Lower leg skin (tissue), 4 donors: ENCODE measurements at regions not wholly inside any gene's neighbourhood (a gene's known extent, or its start where the extent isn't known, plus 50 kb on each side); places are given as distances from the start of the nearest gene placed in this dataset.

Experiments used
- DNase-seq, 2 donors: peaks; one replicate each; pipeline ENCODE4 v3.0.0-alpha.2; 2019; ENCODE audit warnings: low spot score in 2 of 2
- H3K4me3 ChIP-seq: fragments of 200-600 bp; sonication (generic); 2 replicates; pipeline ENCODE4 v1.5.1; 2017; ENCODE audit warnings: mild to moderate bottlenecking, low read depth; ENCODE audit not compliant: poor library complexity, severe bottlenecking
- POLR2A ChIP-seq, 2 donors: fragments of 450-650 bp; IDR thresholded peaks; one replicate each; pipeline ENCODE4 v1.6.1; 2016 to 2017; ENCODE audit warnings: antibody characterized with exemption in 2 of 2, mild to moderate bottlenecking in 1 of 2, moderate library complexity in 1 of 2
- WGBS, 2 donors: methylation state at CpG; one replicate each; pipeline ENCODE4 v1.1.5; 2018; 5-methylcytosine and 5-hydroxymethylcytosine counted together
- intact Hi-C: fragments of 100-400 bp; cut with DNase I; formaldehyde crosslinking; loops from one replicate; pipeline ENCODE4 v1.15.0; 2023; ENCODE audit warnings: low total_unique reads
- TF ChIP-seq, protein P1 (sequence below), 3 donors: fragments of 450-650 bp; IDR thresholded peaks; one replicate each; pipeline ENCODE4 v1.5.1; 2016; ENCODE audit warnings: antibody characterized with exemption in 3 of 3, mild to moderate bottlenecking in 3 of 3, moderate library complexity in 2 of 3

DNA sequence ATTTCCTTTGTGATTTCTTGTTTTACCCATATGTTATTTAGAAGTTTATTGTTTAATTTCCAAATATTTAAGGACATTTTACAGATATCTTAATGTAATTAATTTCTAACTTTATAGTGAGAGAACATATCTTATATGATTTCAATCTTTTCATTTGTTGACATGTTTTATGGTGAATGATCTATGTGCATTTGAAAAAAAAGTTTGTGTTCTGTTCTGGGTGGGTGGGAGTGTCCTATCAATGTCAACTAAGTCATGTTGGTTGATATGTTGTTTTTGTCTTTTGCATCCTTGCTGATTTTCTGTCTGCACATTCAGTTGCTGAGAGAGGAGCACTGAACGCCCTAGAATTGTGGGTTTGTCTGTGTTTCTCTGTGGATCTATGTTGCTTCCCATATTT is 50.3 kb upstream of the CBFA2T3 start:
- H3K4me3 ChIP-seq = no peak overlapping the region
- no peak for DNase-seq
- intact Hi-C loops = no loop called here
- 75 to 81% methylated on average over 1 of the region's 1 CpG for WGBS, 2 donors
- TF ChIP-seq, protein P1, sequence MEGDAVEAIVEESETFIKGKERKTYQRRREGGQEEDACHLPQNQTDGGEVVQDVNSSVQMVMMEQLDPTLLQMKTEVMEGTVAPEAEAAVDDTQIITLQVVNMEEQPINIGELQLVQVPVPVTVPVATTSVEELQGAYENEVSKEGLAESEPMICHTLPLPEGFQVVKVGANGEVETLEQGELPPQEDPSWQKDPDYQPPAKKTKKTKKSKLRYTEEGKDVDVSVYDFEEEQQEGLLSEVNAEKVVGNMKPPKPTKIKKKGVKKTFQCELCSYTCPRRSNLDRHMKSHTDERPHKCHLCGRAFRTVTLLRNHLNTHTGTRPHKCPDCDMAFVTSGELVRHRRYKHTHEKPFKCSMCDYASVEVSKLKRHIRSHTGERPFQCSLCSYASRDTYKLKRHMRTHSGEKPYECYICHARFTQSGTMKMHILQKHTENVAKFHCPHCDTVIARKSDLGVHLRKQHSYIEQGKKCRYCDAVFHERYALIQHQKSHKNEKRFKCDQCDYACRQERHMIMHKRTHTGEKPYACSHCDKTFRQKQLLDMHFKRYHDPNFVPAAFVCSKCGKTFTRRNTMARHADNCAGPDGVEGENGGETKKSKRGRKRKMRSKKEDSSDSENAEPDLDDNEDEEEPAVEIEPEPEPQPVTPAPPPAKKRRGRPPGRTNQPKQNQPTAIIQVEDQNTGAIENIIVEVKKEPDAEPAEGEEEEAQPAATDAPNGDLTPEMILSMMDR (IDR thresholded peaks at IDR 0.05) = no peak
- no peak for TF ChIP-seq POLR2A (IDR thresholded peaks at IDR 0.05)

DNA sequence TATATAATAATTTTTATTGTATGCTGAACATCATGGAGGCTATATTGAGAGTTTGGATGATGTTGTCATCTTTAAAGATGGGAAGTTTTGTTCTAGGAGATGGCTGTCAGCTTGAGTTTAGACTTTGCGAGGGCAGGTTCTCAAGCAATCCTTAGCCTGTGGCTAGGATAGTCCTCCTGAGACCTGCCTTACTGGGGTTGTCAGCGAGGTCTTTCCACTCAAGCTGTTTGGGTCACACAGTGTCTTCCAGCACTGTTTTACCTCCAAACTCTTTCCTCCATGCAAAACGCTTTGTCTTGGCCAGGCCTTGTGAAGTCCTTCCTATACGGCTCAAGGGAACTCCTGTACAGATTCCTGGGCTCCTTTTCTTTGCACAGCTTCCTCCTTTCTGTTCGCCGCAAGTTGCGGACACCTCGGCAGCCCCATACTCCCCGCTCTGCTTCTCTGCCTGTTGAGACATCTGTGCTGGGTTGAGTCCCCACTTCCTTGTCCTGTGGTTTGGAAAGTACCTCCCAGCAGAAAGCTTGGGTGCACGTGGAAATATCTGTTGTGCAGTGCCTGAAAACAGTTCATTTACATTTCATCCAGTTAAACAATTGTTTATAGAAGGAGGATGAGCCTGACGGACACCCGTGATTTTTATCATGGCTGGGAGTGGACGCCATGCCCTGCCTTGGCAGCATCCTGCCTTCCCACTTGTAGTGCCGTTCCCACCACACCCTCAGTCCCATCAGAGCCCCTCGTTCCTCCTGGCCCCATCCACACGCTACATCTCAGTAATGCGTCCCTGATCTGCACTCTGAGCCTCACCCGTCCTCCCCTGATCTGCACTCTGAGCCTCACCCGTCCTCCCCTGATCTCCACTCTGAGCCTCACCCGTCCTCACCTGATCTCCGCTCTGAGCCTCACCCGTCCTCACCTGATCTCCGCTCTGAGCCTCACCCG is 55.0 kb upstream of the CBFA2T3 start:
- H3K4me3 ChIP-seq = no peak overlapping the region
- intact Hi-C loops = no loop called here
- TF ChIP-seq POLR2A (IDR thresholded peaks at IDR 0.05) = no peak
- TF ChIP-seq, protein P1 (IDR thresholded peaks at IDR 0.05) = no peak
- 73 to 76% methylated on average over 24 of the region's 24 CpGs for WGBS, 2 donors
- peak in 1 of 2 donors; percentile 26 for DNase-seq

DNA sequence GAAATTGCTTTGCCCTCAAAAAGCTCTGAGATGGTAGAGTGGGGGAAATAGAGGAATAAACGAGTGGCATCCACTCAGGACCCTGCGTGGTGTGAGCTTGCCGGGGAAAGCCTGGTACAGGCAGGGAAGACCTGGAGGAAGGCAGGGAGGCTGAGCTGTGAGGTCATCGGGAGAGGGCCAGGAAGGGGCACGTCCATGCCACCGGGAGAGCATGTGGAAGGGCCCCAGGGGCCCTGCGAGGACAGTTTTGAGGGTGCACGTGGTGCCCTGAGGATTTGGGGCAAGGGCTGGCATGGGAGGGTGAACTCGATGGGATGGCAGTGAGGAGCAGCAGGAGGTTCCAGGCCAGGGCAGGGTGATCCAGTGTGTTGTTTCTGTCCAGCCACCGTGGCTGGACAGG is 56.3 kb upstream of the CBFA2T3 start:
- DNase-seq = no peak
- intact Hi-C loops = no loop called here
- no peak for TF ChIP-seq POLR2A (IDR thresholded peaks at IDR 0.05)
- TF ChIP-seq, protein P1 (IDR thresholded peaks at IDR 0.05) = no peak
- WGBS, 2 donors = 86 to 88% methylated on average over 10 of the region's 10 CpGs
- no peak overlapping the region for H3K4me3 ChIP-seq

DNA sequence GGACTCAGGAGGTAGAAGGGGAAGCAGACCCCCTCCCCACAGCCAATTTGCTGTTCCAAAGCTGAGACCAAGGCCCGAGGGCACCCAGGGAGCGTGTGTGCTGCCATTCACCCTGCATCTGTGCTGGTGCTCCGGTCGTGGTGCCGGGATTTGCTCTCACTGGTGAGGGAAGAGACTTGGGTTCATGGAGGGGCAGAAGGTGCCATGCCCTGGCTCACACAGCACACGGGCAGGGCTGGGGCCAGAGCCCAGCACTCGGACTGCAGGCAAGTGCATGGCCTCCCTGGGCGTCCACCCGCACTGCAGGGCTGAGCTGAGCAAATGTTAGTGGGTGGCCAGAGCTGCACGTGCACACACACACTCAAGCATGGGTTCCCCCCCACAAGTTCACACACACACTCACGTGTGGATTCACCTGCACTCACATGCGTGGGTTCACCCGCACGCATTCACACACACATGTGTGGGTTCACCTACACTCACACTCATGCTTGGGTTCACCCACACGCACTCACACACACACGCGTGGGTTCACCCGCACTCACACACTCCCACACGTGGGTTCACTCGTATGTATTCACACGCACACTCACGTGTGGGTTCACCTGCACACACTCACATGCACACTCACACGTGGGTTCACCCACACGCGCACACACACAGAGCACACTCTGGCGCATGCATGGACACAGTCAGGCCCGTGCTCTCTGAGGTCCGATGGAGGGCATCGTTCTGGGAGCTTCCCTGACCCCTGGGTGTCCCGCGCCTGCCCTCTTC is 57.0 kb upstream of the CBFA2T3 start:
- WGBS, 2 donors = 86 to 90% methylated on average over 27 to 31 of the region's 31 CpGs
- no peak overlapping the region for H3K4me3 ChIP-seq
- DNase-seq = no peak
- no peak for TF ChIP-seq POLR2A (IDR thresholded peaks at IDR 0.05)
- TF ChIP-seq, protein P1 (IDR thresholded peaks at IDR 0.05) = no peak
- intact Hi-C loops = no loop called here

DNA sequence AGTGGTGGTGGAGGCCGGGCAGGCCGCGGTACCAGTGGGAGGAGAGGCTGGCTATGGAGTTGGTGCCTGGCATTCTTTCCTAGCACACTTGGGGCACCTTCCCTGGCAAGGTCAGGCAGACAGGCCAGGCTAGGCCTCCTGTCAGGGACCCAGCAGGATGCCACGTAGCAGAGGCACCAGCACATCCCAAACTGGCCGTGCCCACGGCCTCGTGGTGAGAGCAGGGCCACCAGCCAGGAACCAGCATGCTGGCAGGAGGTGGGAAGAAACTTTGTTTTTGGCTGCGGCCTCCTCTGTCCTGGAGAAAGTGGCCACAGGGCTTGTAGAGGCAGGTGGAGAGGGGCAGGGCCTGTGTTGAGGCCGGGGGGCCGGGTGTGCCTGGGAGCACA is 57.6 kb upstream of the CBFA2T3 start:
- no peak for DNase-seq
- 31 to 47% methylated on average over 9 to 10 of the region's 10 CpGs for WGBS, 2 donors
- TF ChIP-seq, protein P1 (IDR thresholded peaks at IDR 0.05) = no peak
- TF ChIP-seq POLR2A (IDR thresholded peaks at IDR 0.05) = no peak
- intact Hi-C loops = no loop called here
- H3K4me3 ChIP-seq = no peak overlapping the region
